ENCODE measurements at regions not wholly inside any gene's neighbourhood (a gene's known extent, or its start where the extent isn't known, plus 50 kb on each side); places are given as distances from the start of the nearest gene placed in this dataset.

GRCh38 chr4:166628454-166628853 is 605.8 kb downstream of the SPOCK3 start:
- Histone ChIP-seq H3K79me1 (ENCODE audit: low read depth, low read length) (no peaks in the 10 kb centered on the region), H3K4me1 (replicated peaks in 1 of 4; ENCODE audit: control insufficient read depth in 3 of 4, insufficient read depth in 4 of 4, low read length in 3 of 4) (no peaks in the 10 kb centered on the region), H2BK120ac (replicated peaks; ENCODE audit: low read depth, low read length) (no peak overlapping the region), H3K4me3 (ENCODE audit: extremely low read depth in 1 of 4, insufficient read depth in 2 of 4, low read depth in 3 of 4, low read length in 4 of 4) (no peak overlapping the region), H4K8ac (ENCODE audit: extremely low read depth, insufficient read depth, low read length) (no peak overlapping the region), H4K5ac (ENCODE audit: insufficient read length, low read depth, low read length) (no peak overlapping the region), H2BK20ac (ENCODE audit: low read length) (no peak overlapping the region), H3K23ac (ENCODE audit: insufficient read length) (no peak overlapping the region), H2AFZ (ENCODE audit: low read length) (no peak overlapping the region), H4K91ac (replicated peaks; ENCODE audit: insufficient read length, low read length) (no peak overlapping the region), H3K4ac (replicated peaks; ENCODE audit: insufficient read length, low read depth, low read length) (no peak overlapping the region), H3K79me2 (ENCODE audit: control insufficient read depth in 1 of 2, insufficient read depth in 2 of 2, low read length in 2 of 2) (no peaks in the 10 kb centered on the region), H3K18ac (ENCODE audit: extremely low read depth, low read length) (no peak overlapping the region), H3K56ac (replicated peaks; ENCODE audit: insufficient read length, low read depth, low read length) (no peak overlapping the region), H3K4me2 (ENCODE audit: insufficient read depth in 1 of 2, low read depth in 2 of 2, low read length in 2 of 2) (no peak overlapping the region), H2AK5ac (ENCODE audit: low read depth, low read length) (no peak overlapping the region), H2BK5ac (ENCODE audit: low read depth, low read length) (no peak overlapping the region), H2BK15ac (ENCODE audit: low read length) (no peak overlapping the region), H4K20me1 (replicated peaks in 1 of 2; ENCODE audit: control insufficient read depth in 1 of 2, insufficient read depth in 2 of 2, low read length in 2 of 2) (no peaks in the 10 kb centered on the region), H3K14ac (ENCODE audit: insufficient read length) (no peak overlapping the region), H3K27ac (ENCODE audit: low read depth, low read length) (no peak overlapping the region), H3K23me2 (ENCODE audit: low read depth, low read length) (no peaks in the 10 kb centered on the region), H2BK12ac (ENCODE audit: low read depth, low read length) (no peak overlapping the region), H3K9ac (replicated peaks in 1 of 4; ENCODE audit: extremely low read depth in 1 of 4, low read depth in 3 of 4, low read length in 3 of 4) (no peak overlapping the region), H3K9me3 (ENCODE audit: insufficient read depth in 2 of 2, low read depth in 1 of 2, low read length in 1 of 2) (no peaks in the 10 kb centered on the region), H3K36me3 (ENCODE audit: control insufficient read depth in 2 of 4, insufficient read depth in 4 of 4, low read length in 3 of 4) (no peaks in the 10 kb centered on the region), H3K27me3 (replicated peaks in 1 of 4; ENCODE audit: control insufficient read depth in 3 of 4, extremely low read depth in 1 of 4, insufficient read depth in 3 of 4, low read length in 3 of 4) (no peaks in the 10 kb centered on the region)
- DNase-seq (ENCODE audit: low read depth in 1 of 2, low spot score in 2 of 2), result no peak
- no peak for FAIRE-seq
- CTCF ChIA-PET (ENCODE audit: partially characterized antibody), result no interaction called here
- WGBS, 2 experiments (ENCODE audit: extremely low coverage in 1 of 2, insufficient coverage in 1 of 2, insufficient read length in 1 of 2, insufficient replicate concordance in 2 of 2, low coverage in 1 of 2, low lambda C conversion rate in 2 of 2, missing lambda C conversion rate in 1 of 2), result 71% methylated on average over 2 of the region's 2 CpGs; no CpG with 5 or more reads in 1 of the 2 experiments
- POLR2A ChIA-PET (ENCODE audit: partially characterized antibody), result no interaction called here
- no peak for TF ChIP-seq TBP (IDR thresholded peaks at IDR 0.05; ENCODE audit: low read depth, low read length)
- TF ChIP-seq SUZ12 (IDR thresholded peaks at IDR 0.05; ENCODE audit: low read length), result no peak
- no peak for TF ChIP-seq TAF7 (optimal IDR thresholded peaks at IDR 0.05; ENCODE audit: borderline replicate concordance, low read depth, low read length)
